HPDE6-E6E7 (cell line): ENCODE measurements at regions not wholly inside any gene's neighbourhood (a gene's known extent, or its start where the extent isn't known, plus 50 kb on each side); places are given as distances from the start of the nearest gene placed in this dataset.
"Not testable (repeated sequence)": the region's sequence is repeated elsewhere in the genome, so short reads cannot be mapped to it uniquely, and the experiment has no call there.

Source experiments
- DNase-seq: peaks from one replicate; pipeline ENCODE4 v3.0.0; 2011; ENCODE audit warnings: missing footprints; ENCODE audit errors: extremely low spot score

DNA sequence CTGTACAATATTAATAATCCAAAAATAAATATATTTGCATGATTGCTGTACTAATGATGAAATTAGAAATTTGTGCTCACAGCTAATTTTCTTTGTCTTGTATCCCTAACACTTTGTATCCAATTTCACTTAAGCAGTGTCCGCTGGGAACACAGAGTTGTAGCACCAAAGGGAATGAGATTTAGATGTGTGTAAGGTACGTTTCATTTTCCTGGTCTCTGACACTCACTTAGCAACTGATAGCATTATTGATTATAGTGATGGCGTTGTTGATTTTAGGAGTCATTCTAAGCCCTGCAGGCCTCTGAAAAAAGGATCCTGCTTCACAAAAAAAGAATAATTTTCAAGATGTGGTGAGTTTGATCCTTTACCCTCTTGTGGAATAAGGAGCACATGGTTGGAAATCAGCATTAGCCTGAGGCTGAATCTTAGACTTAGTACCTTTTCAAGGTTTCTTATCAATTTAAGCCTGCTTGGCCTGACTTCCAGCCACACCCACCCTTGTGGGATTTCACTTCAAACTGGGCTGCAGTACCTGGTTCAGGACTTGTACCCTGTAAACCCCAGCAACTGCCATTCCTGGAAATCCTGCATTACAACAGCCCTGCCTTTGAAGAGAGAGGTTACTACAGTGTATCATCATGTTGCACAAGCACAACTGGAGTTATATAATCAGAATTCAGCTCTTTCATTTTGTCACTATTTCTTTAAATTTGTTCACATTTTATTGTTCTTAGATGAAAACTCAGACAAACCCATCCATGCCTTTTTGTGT lies 116.2 kb downstream of the RND3 start:
- DNase-seq, result no peak

- no peak for DNase-seq
Observed at GRCh38 chr2:150370561-150370960, 116.9 kb downstream of the RND3 start.

DNA sequence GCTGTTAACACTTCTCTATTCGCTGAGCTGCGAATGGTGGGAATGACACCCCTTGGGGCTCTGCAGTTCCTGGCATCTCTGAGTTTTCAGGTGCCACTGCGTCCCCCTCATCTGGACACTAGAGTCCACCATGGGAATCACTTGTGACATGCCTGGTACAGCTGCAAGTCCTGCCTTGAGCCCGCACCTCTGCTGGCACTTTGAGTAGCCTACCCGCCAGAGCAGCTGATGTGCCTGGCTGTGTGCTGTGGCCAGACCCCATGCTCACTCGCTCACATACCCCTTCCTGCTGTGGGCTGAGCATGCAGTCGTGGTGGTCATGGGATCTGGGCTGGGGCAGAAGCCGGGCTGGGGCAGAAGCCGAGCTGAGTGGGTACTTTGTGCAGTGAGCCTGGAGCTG lies 117.6 kb downstream of the RND3 start:
- DNase-seq, result no peak

DNA sequence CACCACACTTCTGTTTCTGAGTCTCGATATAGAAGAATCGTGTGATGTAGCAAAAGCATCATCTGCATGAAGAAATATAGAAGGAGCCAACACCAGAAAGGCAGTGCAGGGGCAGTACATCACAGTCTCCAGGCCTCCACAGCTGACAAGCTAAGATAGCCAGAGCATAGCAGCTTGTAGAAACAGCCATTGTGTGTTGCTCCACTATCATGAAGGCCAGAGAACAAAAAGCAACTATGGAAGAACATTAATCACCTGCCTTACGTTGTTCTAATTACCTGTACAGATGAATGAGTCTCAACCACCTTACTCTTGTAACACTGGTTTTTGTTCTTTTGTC lies 129.0 kb downstream of the RND3 start:
- DNase-seq, result no peak

DNA sequence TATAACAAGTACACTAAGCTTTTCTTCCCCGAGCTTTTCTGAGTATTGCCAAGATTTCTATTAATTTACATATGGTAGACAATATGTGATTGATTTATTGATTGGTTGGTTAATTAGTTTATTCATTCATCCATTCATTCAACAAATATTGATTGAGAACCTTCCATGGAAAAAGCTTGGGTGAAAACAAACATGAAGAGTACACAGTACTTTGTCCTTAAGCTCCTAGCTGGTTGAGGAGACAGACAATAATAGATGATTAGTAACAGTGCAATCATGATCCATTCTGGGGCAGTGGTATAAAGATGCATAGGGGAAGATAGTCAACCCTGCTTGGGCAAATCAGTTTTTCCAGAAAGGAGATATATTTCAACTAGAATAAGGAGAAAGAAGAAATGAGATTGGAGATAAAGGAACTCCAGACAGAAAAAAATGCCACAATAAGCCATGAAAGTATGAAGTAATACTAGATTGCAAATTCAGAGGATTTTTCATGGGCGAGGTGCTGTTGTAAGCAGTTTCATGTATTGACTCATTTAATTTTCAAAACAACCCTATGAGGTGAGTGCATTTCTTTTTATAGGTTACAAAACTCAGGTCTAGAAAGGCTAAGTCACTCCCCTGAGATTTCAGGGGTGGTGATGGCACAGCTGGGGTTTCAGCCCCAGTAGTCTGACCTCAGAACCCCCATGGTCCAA lies 129.5 kb downstream of the RND3 start:
- DNase-seq, result no peak

DNA sequence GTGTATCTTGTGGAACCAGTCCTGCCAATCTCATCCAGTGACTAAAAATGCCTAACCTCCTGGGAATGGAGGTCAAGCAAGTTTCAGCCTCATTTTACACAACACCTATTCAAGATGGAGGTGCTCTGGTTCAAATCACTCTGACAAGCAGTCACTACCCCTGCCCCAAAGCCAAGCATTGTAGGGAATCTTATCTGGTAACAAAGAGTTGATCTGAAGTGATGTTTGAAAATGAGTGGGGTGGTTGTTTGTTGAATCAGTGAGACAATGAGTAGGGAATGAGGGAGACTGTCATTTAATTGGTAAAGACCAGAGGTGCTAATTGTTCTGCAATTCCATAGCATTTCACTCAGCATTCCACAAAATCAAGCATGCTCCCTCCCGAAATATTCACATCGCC lies 132.0 kb downstream of the RND3 start:
- DNase-seq, result no peak

GRCh38 chr2:150353376-150353775 lies 134.1 kb downstream of the RND3 start:
- DNase-seq, result no peak

GRCh38 chr2:150351922-150352321 lies 135.5 kb downstream of the RND3 start:
- no peak for DNase-seq

GRCh38 chr2:150350500-150350899 lies 137.0 kb downstream of the RND3 start:
- DNase-seq, result no peak

DNA sequence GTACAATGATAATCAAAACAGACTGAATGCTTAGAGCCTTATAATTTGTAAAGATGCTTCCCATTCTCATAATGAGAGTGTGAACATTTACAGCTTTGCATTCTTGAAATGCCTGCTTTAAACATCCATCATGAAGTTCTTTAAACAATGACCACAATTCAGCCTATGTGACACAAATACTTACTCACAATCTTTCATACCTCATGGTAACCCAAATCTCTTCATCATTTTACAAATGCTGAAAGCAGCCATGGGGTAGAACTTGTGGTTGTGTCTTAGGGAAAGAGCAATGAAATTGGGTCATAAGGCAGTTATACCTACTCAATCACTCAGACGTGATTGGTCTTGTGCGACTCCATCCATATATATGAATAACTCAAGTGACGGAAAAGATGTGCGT lies 140.7 kb downstream of the RND3 start:
- no peak for DNase-seq

DNA sequence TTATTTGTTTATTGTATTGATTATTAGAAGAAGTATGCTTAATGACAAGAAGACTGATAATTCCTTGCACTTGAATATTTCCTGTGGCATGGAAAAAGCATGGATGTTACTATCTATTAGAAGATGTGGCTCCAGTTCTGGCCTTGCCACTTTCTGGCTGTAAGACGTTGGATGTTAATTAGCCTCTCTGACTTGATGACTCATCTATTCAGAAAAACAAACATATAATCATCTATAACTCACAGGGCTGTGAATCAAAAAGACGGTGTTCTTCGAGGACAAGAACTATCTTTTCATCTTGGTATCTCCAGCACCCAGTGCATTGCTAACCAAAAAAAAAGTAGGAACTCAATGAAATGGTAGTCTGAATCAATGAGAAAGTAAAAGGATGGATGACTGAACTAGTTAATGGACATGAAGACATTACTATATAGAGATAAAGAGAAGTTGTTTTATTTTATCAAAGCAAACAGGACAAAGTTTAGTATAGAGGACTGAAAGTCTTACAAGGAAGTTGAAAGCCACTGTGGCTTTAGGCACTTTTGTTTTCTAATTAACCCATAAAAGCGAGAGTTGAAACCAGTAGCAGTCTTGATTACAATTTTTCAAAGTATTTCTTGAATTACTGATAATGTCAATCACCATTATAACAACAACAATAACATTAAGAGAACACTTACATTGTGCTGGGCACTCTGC lies 145.3 kb downstream of the RND3 start:
- DNase-seq, result no peak

GRCh38 chr2:150339951-150340350 lies 147.5 kb downstream of the RND3 start:
- DNase-seq, result no peak

- DNase-seq, result no peak
Observed at GRCh38 chr2:150339282-150339681, 148.2 kb downstream of the RND3 start.

DNA sequence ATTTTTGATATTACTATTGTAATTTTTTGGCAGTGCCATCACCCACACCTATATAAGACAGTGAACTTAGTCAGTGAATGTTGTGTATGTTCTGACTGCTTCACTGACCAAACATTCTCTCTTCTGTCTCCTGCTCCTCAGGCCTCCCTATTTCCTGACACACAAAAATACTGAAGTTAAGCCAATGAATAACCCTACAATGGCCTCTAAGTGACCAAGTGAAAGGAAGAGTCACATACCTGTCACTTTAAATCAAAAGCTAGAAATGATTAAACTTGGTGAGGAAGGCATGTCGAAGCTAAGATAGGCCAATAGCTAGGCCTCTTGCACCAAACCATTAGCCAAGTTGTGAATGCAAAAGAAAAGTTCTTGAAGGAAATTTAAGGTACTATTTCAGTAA lies 151.9 kb downstream of the RND3 start:
- no peak for DNase-seq

DNA sequence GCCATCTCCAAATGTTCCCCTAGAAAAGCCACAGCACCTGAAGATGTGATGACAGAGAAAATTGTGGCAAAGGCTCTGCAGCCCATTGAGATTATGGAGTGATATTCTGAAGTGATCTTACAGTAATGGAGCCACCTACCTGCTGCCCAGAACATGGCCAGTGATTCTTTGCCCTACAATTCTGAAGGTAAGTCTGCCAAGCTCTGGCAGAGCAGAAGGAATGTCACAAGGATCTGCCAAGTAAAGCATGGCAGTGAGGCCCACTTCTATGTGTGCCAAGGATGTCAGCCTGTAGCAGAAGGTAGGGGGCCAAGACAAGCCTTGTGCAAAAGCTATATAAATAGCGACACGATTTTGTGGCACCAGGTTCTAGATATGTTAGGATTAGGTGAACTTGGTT lies 155.1 kb downstream of the RND3 start:
- DNase-seq, result no peak

GRCh38 chr2:150327564-150328489 lies 159.6 kb downstream of the RND3 start:
- DNase-seq, result no peak

DNA sequence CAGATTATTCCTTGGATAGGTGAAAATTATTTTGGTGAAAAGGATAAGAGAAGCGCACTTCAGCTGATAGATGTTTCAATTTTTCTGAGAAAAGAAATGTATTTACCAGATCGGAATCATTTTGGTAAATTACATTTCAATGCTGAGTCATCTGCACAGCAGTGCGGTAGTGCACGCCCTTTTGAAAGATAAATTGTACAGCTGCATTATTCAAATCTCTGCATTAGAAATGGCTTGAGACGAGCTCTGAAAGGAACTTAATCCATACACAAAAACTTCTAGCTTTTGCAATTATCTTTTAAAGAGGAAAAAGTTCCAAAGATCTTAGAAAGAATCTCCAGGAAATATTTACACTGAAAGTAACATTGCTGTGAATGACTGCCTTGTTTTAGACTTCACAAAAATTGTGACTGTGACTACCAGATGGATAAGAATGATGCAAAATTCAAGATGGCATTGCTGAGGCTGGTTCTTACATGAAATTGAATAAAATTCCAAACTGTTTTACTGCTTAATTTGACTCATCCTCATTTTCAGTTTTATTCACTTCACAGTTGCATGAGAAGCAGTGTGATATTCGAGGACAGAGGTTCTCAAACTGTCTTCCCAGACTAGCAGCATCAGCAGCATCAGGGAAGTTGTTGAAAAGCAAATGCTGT lies 161.7 kb downstream of the RND3 start:
- no peak for DNase-seq

GRCh38 chr2:150323071-150323470 lies 164.4 kb downstream of the RND3 start:
- not testable (repeated sequence) for DNase-seq

GRCh38 chr2:150320608-150321007 lies 166.9 kb downstream of the RND3 start:
- no peak for DNase-seq

GRCh38 chr2:150319658-150320555 lies 167.6 kb downstream of the RND3 start:
- DNase-seq, result no peak
